ENCODE measurements at regions not wholly inside any gene's neighbourhood (a gene's known extent, or its start where the extent isn't known, plus 50 kb on each side); places are given as distances from the start of the nearest gene placed in this dataset.

DNA sequence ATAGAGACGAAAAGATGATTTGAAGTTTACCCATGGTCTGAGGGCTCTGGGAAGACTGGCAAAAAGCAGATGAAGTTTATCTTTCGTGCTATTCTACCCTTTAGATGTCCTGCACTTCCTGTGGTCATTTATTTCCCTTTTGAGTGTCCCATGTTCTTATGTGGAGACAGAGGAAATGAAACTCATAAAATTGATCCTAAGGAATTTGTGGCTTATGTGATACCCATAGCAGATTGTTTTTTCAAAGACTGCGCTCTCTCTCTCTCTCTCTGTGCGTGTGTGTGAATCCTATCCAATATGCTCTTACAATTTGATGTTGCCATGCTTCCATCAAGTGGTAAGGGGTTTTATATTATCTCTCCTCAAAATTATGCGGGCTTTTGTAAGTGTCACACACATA lies 607.5 kb upstream of the DPPA4 start:
- Histone ChIP-seq H3K9me3 (no peaks in the 10 kb centered on the region), H3K36me3 (no peaks in the 10 kb centered on the region), H3K27ac (no peak overlapping the region), H3K4me1 (no peaks in the 10 kb centered on the region), H3K4me3 (no peak overlapping the region), H3K27me3 (no peaks in the 10 kb centered on the region)
- TF ChIP-seq, protein P1, sequence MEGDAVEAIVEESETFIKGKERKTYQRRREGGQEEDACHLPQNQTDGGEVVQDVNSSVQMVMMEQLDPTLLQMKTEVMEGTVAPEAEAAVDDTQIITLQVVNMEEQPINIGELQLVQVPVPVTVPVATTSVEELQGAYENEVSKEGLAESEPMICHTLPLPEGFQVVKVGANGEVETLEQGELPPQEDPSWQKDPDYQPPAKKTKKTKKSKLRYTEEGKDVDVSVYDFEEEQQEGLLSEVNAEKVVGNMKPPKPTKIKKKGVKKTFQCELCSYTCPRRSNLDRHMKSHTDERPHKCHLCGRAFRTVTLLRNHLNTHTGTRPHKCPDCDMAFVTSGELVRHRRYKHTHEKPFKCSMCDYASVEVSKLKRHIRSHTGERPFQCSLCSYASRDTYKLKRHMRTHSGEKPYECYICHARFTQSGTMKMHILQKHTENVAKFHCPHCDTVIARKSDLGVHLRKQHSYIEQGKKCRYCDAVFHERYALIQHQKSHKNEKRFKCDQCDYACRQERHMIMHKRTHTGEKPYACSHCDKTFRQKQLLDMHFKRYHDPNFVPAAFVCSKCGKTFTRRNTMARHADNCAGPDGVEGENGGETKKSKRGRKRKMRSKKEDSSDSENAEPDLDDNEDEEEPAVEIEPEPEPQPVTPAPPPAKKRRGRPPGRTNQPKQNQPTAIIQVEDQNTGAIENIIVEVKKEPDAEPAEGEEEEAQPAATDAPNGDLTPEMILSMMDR (IDR thresholded peaks at IDR 0.05): no peak
- DNase-seq (ENCODE audit: low spot score): no peak

DNA sequence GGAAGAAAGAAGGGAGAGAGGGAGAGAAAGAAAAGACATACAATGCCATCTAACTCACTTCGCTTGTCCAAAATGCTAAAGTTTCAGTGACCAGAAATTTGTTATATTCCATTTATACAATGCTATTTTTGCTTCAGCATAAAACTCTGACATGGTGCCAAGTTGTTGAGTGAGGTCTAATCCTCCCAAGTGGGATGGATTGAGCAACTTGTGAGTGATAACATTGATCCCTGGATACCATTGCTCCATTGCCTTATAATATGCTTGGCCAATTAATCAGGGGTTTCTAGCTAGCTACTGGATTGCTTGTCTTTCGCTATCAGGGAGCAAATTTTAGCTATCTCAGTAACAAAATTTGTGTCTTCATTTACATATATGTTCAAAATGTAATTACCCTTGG lies 615.6 kb upstream of the DPPA4 start:
- no peak for DNase-seq (ENCODE audit: low spot score)
- TF ChIP-seq, protein P1 (IDR thresholded peaks at IDR 0.05): no peak
- Histone ChIP-seq H3K27ac (no peak overlapping the region), H3K4me1 (no peaks in the 10 kb centered on the region), H3K4me3 (no peak overlapping the region), H3K27me3 (no peaks in the 10 kb centered on the region), H3K36me3 (no peaks in the 10 kb centered on the region), H3K9me3 (no peaks in the 10 kb centered on the region)

DNA sequence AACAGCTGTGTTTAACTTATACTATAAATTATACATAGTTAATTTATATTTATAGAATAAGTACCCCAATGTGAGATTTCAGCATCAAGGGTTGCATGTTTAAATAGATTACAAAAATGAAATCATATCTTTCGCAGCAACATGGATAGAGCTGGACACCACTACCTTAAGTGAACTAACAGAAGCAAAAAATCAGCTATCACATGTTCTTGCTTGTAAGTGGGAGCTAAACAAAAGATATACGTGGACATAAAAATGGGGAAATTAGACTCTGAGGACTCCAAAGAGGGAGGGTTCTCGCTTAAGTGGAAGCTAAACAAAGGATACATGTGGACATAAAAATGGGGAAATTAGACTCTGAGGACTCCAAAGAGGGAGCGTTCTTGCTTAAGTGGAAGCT lies 626.5 kb upstream of the DPPA4 start:
- Histone ChIP-seq H3K4me1 (no peaks in the 10 kb centered on the region), H3K4me3 (no peak overlapping the region), H3K36me3 (no peaks in the 10 kb centered on the region), H3K27ac (no peak overlapping the region), H3K9me3 (no peaks in the 10 kb centered on the region), H3K27me3 (no peaks in the 10 kb centered on the region)
- no peak for DNase-seq (ENCODE audit: low spot score)
- TF ChIP-seq, protein P1 (IDR thresholded peaks at IDR 0.05): no peak

DNA sequence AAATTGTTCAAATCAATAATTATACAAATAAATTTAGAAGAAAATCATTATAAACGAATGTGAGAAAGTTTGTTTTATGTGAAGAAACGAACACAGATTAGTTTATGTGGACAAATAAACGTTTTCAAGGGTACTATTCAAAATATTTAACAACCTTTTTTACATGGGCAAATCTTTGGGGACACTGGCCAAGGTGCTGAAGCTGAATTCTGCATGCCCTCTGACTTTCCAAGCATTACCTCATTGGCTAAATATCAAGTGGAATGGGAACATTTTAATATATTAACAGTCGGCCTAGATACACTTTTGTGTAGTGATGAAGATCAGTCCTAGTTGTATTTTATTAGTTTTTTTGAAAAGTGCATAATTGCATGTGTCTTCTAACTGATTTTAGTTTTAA lies 636.4 kb upstream of the DPPA4 start:
- no peak for DNase-seq (ENCODE audit: low spot score)
- no peak overlapping the region for H3K4me3 ChIP-seq
- no peaks in the 10 kb centered on the region for H3K27me3 ChIP-seq
- no peaks in the 10 kb centered on the region for H3K36me3 ChIP-seq
- H3K27ac ChIP-seq: no peak overlapping the region
- no peaks in the 10 kb centered on the region for H3K9me3 ChIP-seq
- TF ChIP-seq, protein P1 (IDR thresholded peaks at IDR 0.05): no peak
- no peaks in the 10 kb centered on the region for H3K4me1 ChIP-seq

DNA sequence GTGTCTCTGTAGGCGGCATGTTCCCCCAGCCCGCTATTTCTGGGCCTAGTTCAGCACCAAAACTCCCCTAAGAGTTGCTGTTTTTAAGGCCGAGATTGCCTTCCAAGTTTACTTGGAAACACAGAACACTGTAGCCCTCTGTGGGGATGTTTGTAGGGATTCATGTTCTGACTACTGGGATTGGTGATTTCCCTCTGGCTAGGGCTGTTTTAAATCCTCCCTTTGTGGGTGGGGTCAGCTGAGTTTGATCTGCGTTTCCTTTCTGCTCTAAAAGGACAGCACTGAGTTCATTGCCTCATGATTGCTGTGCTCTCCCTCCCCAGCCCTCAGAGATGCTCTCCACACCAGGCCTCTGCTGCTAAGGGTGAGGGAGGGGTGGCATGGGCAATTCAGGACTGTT lies 640.6 kb upstream of the DPPA4 start:
- DNase-seq (ENCODE audit: low spot score): no peak

DNA sequence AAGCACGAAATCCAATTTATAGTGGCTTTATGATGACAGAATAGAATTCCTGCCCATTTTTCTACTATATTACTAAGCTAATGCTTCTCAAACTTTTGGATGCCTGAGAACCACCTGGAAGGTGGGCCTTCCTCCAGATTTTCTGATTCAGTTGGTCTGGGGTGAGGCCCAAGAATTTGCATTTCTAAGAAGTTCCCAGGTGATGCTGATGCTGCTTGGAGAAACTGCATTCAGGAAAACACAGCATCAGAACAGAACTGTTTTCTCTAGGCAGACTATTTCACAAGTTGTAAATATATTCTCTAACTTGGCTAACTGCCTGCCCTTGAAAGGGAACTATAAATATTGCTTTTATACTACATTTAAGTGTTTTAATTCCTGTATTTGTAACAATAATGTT lies 644.9 kb upstream of the DPPA4 start:
- no peak overlapping the region for H3K27ac ChIP-seq
- H3K4me1 ChIP-seq: no peaks in the 10 kb centered on the region
- H3K36me3 ChIP-seq: no peaks in the 10 kb centered on the region
- H3K9me3 ChIP-seq: no peaks in the 10 kb centered on the region
- no peaks in the 10 kb centered on the region for H3K27me3 ChIP-seq
- H3K4me3 ChIP-seq: no peak overlapping the region
- no peak for DNase-seq (ENCODE audit: low spot score)
- TF ChIP-seq, protein P1 (IDR thresholded peaks at IDR 0.05): no peak

More for the DNA sequence above, 640.6 kb upstream of the DPPA4 start:
- Histone ChIP-seq H3K27ac (no peak overlapping the region), H3K27me3 (no peaks in the 10 kb centered on the region), H3K9me3 (no peaks in the 10 kb centered on the region), H3K4me1 (no peaks in the 10 kb centered on the region), H3K36me3 (no peaks in the 10 kb centered on the region), H3K4me3 (no peak overlapping the region)
- TF ChIP-seq, protein P1 (IDR thresholded peaks at IDR 0.05): no peak

Data from right atrium auricular region (tissue), 2 donors.